Tibial nerve (tissue), 3 donors: ENCODE measurements at regions not wholly inside any gene's neighbourhood (a gene's known extent, or its start where the extent isn't known, plus 50 kb on each side); places are given as distances from the start of the nearest gene placed in this dataset.

Source experiments
- POLR2A ChIP-seq, 2 donors: fragments of 450-650 bp; IDR thresholded peaks; one replicate each; pipeline ENCODE4 v1.6.1; 2017; ENCODE audit warnings: antibody characterized with exemption in 2 of 2, mild to moderate bottlenecking in 2 of 2, moderate library complexity in 2 of 2
- TF ChIP-seq, protein P1 (sequence below), 5 experiments: fragments of 200-600 bp in 3 of 5; fragments of 450-650 bp in 2 of 5; sonication (generic) in 3 of 5; IDR thresholded peaks; one replicate each; pipeline ENCODE4 v1.5.1; 2016 to 2019; ENCODE audit warnings: antibody characterized with exemption in 5 of 5, mild to moderate bottlenecking in 3 of 5, moderate library complexity in 2 of 5

DNA sequence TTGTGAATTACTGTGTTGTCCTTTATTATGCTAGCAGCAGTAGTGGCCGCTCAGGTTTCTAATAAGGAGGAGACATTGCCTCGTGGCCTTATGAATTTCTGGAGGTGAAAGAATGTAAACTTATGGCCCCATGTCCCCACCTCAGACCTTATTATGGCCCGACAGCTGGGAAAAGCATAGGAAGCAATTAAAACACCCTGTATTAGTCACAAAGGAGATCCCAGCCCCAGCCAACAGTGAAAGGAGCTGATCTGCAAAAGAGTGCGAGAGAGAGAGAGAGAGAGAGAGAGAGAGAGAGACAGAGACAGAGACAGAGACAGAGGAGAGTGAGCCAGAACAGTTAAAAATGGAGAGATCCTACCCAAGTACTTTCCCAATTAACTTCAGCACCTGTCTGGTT lies 269.3 kb downstream of the DMRT2 start:
- no peak for TF ChIP-seq POLR2A (IDR thresholded peaks at IDR 0.05)
- TF ChIP-seq, protein P1, sequence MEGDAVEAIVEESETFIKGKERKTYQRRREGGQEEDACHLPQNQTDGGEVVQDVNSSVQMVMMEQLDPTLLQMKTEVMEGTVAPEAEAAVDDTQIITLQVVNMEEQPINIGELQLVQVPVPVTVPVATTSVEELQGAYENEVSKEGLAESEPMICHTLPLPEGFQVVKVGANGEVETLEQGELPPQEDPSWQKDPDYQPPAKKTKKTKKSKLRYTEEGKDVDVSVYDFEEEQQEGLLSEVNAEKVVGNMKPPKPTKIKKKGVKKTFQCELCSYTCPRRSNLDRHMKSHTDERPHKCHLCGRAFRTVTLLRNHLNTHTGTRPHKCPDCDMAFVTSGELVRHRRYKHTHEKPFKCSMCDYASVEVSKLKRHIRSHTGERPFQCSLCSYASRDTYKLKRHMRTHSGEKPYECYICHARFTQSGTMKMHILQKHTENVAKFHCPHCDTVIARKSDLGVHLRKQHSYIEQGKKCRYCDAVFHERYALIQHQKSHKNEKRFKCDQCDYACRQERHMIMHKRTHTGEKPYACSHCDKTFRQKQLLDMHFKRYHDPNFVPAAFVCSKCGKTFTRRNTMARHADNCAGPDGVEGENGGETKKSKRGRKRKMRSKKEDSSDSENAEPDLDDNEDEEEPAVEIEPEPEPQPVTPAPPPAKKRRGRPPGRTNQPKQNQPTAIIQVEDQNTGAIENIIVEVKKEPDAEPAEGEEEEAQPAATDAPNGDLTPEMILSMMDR (IDR thresholded peaks at IDR 0.05) = no peak
